Loucy (cell line): ENCODE measurements at regions not wholly inside any gene's neighbourhood (a gene's known extent, or its start where the extent isn't known, plus 50 kb on each side); places are given as distances from the start of the nearest gene placed in this dataset.

Experiments used
- EZH2phosphoT487 ChIP-seq: fragments of 200-600 bp; IDR thresholded peaks from 2 replicates; pipeline ENCODE4 v1.6.1; 2018; ENCODE audit warnings: antibody characterized with exemption, mild to moderate bottlenecking, moderate library complexity, borderline replicate concordance
- TF ChIP-seq, protein P1 (sequence below): fragments of 200-600 bp; sonication (generic); conservative IDR thresholded peaks from 2 replicates; pipeline ENCODE4 v1.5.1; 2014; ENCODE audit warnings: mild to moderate bottlenecking, antibody characterized with exemption, low read length

GRCh38 chr10:52599551-52600200 is 172.9 kb downstream of the MBL2 start:
- TF ChIP-seq, protein P1, sequence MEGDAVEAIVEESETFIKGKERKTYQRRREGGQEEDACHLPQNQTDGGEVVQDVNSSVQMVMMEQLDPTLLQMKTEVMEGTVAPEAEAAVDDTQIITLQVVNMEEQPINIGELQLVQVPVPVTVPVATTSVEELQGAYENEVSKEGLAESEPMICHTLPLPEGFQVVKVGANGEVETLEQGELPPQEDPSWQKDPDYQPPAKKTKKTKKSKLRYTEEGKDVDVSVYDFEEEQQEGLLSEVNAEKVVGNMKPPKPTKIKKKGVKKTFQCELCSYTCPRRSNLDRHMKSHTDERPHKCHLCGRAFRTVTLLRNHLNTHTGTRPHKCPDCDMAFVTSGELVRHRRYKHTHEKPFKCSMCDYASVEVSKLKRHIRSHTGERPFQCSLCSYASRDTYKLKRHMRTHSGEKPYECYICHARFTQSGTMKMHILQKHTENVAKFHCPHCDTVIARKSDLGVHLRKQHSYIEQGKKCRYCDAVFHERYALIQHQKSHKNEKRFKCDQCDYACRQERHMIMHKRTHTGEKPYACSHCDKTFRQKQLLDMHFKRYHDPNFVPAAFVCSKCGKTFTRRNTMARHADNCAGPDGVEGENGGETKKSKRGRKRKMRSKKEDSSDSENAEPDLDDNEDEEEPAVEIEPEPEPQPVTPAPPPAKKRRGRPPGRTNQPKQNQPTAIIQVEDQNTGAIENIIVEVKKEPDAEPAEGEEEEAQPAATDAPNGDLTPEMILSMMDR, result no peak
- TF ChIP-seq EZH2phosphoT487, result no peak
